ENCODE measurements at regions not wholly inside any gene's neighbourhood (a gene's known extent, or its start where the extent isn't known, plus 50 kb on each side); places are given as distances from the start of the nearest gene placed in this dataset.

GRCh38 chr5:33379757-33380156 is 61.0 kb upstream of the TARS1 start:
- Histone ChIP-seq H3K36me3 (ENCODE audit: control insufficient read depth in 2 of 2, insufficient read depth in 2 of 2, low read length in 2 of 2) (no peaks in the 10 kb centered on the region), H3K27ac (ENCODE audit: low read length) (no peak overlapping the region), H3K9me3 (ENCODE audit: control insufficient read depth in 2 of 2, low read length in 2 of 2) (no peaks in the 10 kb centered on the region), H3K4me1 (ENCODE audit: control insufficient read depth, insufficient read depth, low read length) (no peaks in the 10 kb centered on the region), H3K9ac (ENCODE audit: low read length in 2 of 2) (no peak overlapping the region), H3K4me3 (ENCODE audit: low read length in 2 of 2) (no peak overlapping the region), H3K27me3 (ENCODE audit: control insufficient read depth in 1 of 2, insufficient read depth in 2 of 2, low read length in 2 of 2) (no peaks in the 10 kb centered on the region)

- Histone ChIP-seq H3K27me3 (ENCODE audit: control insufficient read depth in 1 of 2, insufficient read depth in 2 of 2, low read length in 2 of 2) (no peaks in the 10 kb centered on the region), H3K27ac (ENCODE audit: low read length) (no peak overlapping the region), H3K9ac (ENCODE audit: low read length in 2 of 2) (no peak overlapping the region), H3K4me3 (ENCODE audit: low read length in 2 of 2) (no peak overlapping the region), H3K9me3 (ENCODE audit: control insufficient read depth in 2 of 2, low read length in 2 of 2) (no peaks in the 10 kb centered on the region), H3K36me3 (ENCODE audit: control insufficient read depth in 2 of 2, insufficient read depth in 2 of 2, low read length in 2 of 2) (no peaks in the 10 kb centered on the region), H3K4me1 (ENCODE audit: control insufficient read depth, insufficient read depth, low read length) (no peaks in the 10 kb centered on the region)
Observed at GRCh38 chr5:33381243-33381642, 59.5 kb upstream of the TARS1 start.
